NCI-H2081 treated with DMSO at 0.1 percent for 48 hours (cell line): ENCODE measurements at regions not wholly inside any gene's neighbourhood (a gene's known extent, or its start where the extent isn't known, plus 50 kb on each side); places are given as distances from the start of the nearest gene placed in this dataset.

Experiments used
- DNase-seq: peaks from one replicate; lab custom pipeline; 2025; lab: John Stamatoyannopoulos, UW

GRCh38 chr6:95243053-95243452 is 334.3 kb upstream of the MANEA start:
- no peak for DNase-seq

GRCh38 chr6:95244751-95245150 is 332.6 kb upstream of the MANEA start:
- DNase-seq, result no peak

- DNase-seq, result peak; percentile 16
Measured at GRCh38 chr6:95248499-95248898, 328.8 kb upstream of the MANEA start.

- no peak for DNase-seq
Measured at GRCh38 chr6:95249175-95249574, 328.2 kb upstream of the MANEA start.

GRCh38 chr6:95249661-95250060 is 327.7 kb upstream of the MANEA start:
- DNase-seq, result no peak

GRCh38 chr6:95263840-95264239 is 313.5 kb upstream of the MANEA start:
- no peak for DNase-seq

GRCh38 chr6:95266537-95267258 is 310.6 kb upstream of the MANEA start:
- DNase-seq, result no peak

- DNase-seq, result no peak
Measured at GRCh38 chr6:95274686-95275235, 302.6 kb upstream of the MANEA start.

GRCh38 chr6:95279616-95280015 is 297.7 kb upstream of the MANEA start:
- no peak for DNase-seq

GRCh38 chr6:95280686-95281273 is 296.6 kb upstream of the MANEA start:
- peak; percentile 6 for DNase-seq

- no peak for DNase-seq
Measured at GRCh38 chr6:95285881-95286280, 291.5 kb upstream of the MANEA start.

GRCh38 chr6:95286874-95287273 is 290.5 kb upstream of the MANEA start:
- no peak for DNase-seq

- no peak for DNase-seq
Measured at GRCh38 chr6:95288251-95288650, 289.1 kb upstream of the MANEA start.

GRCh38 chr6:95292011-95292410 is 285.3 kb upstream of the MANEA start:
- DNase-seq, result no peak

- DNase-seq, result no peak
Measured at GRCh38 chr6:95293257-95293656, 284.1 kb upstream of the MANEA start.

GRCh38 chr6:95294043-95294442 is 283.3 kb upstream of the MANEA start:
- DNase-seq, result no peak

- DNase-seq, result no peak
Measured at GRCh38 chr6:95309545-95309944, 267.8 kb upstream of the MANEA start.

- no peak for DNase-seq
Measured at GRCh38 chr6:95318137-95318536, 259.2 kb upstream of the MANEA start.

GRCh38 chr6:95321126-95321525 is 256.2 kb upstream of the MANEA start:
- DNase-seq, result no peak

GRCh38 chr6:95325916-95326315 is 251.4 kb upstream of the MANEA start:
- no peak for DNase-seq

GRCh38 chr6:95328231-95328630 is 249.1 kb upstream of the MANEA start:
- no peak for DNase-seq

GRCh38 chr6:95352064-95352795 is 225.1 kb upstream of the MANEA start:
- no peak for DNase-seq

- no peak for DNase-seq
Measured at GRCh38 chr6:95354551-95354950, 222.8 kb upstream of the MANEA start.
